Kidney (tissue), 13 donors: ENCODE measurements at regions not wholly inside any gene's neighbourhood (a gene's known extent, or its start where the extent isn't known, plus 50 kb on each side); places are given as distances from the start of the nearest gene placed in this dataset.

Source experiments
- DNase-seq, 5 donors: peaks; one replicate each; pipeline ENCODE4 v3.0.0-alpha.2; 2013 to 2020
- FAIRE-seq: peaks from 2 replicates; lab custom pipeline; 2012; peaks lifted over from hg19 to GRCh38; lab: Jason Lieb, UNC
- H3K27ac ChIP-seq, 2 donors: one replicate each; pipeline ENCODE4 v1.7.0; 2013; ENCODE audit warnings: low read depth in 2 of 2, low read length in 2 of 2, inconsistent platforms in 1 of 2
- H3K27me3 ChIP-seq: one replicate; pipeline ENCODE4 v1.7.1; 2013; ENCODE audit warnings: low read length, inconsistent platforms; ENCODE audit not compliant: control insufficient read depth, insufficient read depth
- H3K36me3 ChIP-seq, 3 donors: one replicate each; pipeline versions ENCODE4 v1.7.0 to v1.7.1; 2013; ENCODE audit warnings: low read length in 3 of 3, control low read depth in 1 of 3, inconsistent platforms in 1 of 3; ENCODE audit not compliant: insufficient read depth in 3 of 3, control insufficient read depth in 2 of 3
- H3K4me1 ChIP-seq, 3 donors: one replicate each; pipeline versions ENCODE4 v1.7.0 to v1.7.1; 2013; ENCODE audit warnings: low read length in 3 of 3, inconsistent platforms in 1 of 3, low read depth in 1 of 3; ENCODE audit not compliant: control insufficient read depth in 2 of 3, insufficient read depth in 2 of 3
- H3K4me3 ChIP-seq, 3 donors: one replicate each; pipeline versions ENCODE4 v1.7.0 to v1.8.1; 2013; ENCODE audit warnings: low read length in 3 of 3, control low read depth in 1 of 3, inconsistent platforms in 1 of 3
- H3K9ac ChIP-seq, 3 donors: one replicate each; pipeline versions ENCODE4 v1.7.0 to v1.7.1; 2013; ENCODE audit warnings: low read length in 3 of 3, control low read depth in 1 of 3, inconsistent platforms in 1 of 3
- H3K9me3 ChIP-seq, 3 donors: one replicate each; pipeline versions ENCODE4 v1.7.0 to v1.7.1; 2013; ENCODE audit warnings: low read length in 3 of 3, control low read depth in 1 of 3, inconsistent platforms in 1 of 3; ENCODE audit not compliant: control insufficient read depth in 2 of 3, insufficient read depth in 1 of 3
- intact Hi-C: fragments of 100-400 bp; cut with DNase I; formaldehyde crosslinking; loops from one replicate; pipeline ENCODE4 v1.11.1; 2022
- TF ChIP-seq, protein P1 (sequence below): IDR thresholded peaks from 3 replicates; pipeline ENCODE4 v1.5.1; 2012; ENCODE audit warnings: mild to moderate bottlenecking, moderate library complexity, borderline replicate concordance; ENCODE audit not compliant: insufficient read depth; ENCODE audit errors: extremely low read depth
- donor health status: control.
- donor health status: control.
- donor health status: control.
- donor health status: control.
- donor health status: control.
- donor health status: DM: yes; HTN: yes; CAD: no.
- donor health status: Normal renal cell carcinoma (clear cell type).

DNA sequence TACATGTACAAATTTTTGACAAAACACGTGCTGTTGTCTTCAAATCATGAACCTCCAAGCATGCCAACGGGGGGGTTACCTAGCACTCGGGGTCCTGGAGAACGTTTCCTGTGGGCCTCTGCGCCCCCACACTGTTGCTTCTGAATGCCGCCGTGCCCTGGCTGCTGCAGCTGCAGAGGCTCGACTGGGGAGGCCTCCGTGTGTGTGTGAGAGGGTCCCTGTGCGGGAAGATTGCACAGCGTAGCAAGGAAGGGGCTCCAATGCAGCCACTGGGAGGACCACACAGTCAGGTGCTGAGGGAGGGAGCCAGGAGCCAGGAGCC is 1322.2 kb downstream of the TBC1D22A start:
- Histone ChIP-seq H3K36me3 (no peaks in the 10 kb centered on the region), H3K27ac (no peak overlapping the region), H3K27me3 (no peaks in the 10 kb centered on the region), H3K4me3 (no peak overlapping the region), H3K9ac (no peak overlapping the region), H3K9me3 (no peaks in the 10 kb centered on the region), H3K4me1 (peaks cover 0 to 2% (median 0%) of the 10 kb centered on the region in 3 donors)
- intact Hi-C loops: no loop called here
- no peak for FAIRE-seq
- no peak for DNase-seq
- TF ChIP-seq, protein P1, sequence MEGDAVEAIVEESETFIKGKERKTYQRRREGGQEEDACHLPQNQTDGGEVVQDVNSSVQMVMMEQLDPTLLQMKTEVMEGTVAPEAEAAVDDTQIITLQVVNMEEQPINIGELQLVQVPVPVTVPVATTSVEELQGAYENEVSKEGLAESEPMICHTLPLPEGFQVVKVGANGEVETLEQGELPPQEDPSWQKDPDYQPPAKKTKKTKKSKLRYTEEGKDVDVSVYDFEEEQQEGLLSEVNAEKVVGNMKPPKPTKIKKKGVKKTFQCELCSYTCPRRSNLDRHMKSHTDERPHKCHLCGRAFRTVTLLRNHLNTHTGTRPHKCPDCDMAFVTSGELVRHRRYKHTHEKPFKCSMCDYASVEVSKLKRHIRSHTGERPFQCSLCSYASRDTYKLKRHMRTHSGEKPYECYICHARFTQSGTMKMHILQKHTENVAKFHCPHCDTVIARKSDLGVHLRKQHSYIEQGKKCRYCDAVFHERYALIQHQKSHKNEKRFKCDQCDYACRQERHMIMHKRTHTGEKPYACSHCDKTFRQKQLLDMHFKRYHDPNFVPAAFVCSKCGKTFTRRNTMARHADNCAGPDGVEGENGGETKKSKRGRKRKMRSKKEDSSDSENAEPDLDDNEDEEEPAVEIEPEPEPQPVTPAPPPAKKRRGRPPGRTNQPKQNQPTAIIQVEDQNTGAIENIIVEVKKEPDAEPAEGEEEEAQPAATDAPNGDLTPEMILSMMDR: no peak

DNA sequence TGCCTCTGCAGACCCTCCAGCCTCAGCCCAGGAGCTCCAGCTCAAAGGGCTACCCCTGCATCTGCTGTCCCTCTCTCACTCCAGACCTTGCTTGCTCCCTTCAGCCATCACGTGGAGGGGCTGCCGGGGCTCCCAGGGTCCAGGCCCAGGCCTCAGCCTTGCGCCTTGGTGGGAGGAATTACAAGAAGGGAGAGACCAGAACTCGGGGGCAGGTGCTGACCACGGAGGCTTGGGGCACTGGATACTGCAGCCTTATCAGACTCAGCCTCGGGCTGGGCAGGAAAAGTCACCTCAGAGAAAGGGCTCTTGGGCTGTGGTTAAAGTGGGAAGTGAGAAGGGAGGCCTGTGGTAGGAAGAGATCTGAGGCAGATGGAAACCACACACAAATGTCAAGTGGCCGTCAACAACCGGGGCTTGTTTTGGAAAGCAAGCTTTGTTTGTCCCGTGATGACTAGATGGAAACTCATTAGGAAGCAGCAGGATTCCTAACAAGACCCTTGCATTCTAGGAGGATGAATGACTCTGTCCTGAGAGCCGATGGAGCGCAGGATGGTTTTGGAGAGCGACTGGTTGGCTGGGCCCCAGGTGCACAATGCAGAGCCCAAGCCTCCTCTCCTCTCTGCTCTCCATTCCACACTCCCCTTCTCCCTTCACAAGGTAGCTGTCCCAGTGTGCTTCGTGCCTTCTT is 1321.7 kb downstream of the TBC1D22A start:
- no peaks in the 10 kb centered on the region for H3K4me1 ChIP-seq
- no peaks in the 10 kb centered on the region for H3K27me3 ChIP-seq
- no peak overlapping the region for H3K27ac ChIP-seq
- no peaks in the 10 kb centered on the region for H3K36me3 ChIP-seq
- DNase-seq: no peak
- no peak overlapping the region for H3K9ac ChIP-seq
- FAIRE-seq: no peak
- TF ChIP-seq, protein P1: no peak
- H3K9me3 ChIP-seq: no peaks in the 10 kb centered on the region
- intact Hi-C loops: no loop called here
- no peak overlapping the region for H3K4me3 ChIP-seq

DNA sequence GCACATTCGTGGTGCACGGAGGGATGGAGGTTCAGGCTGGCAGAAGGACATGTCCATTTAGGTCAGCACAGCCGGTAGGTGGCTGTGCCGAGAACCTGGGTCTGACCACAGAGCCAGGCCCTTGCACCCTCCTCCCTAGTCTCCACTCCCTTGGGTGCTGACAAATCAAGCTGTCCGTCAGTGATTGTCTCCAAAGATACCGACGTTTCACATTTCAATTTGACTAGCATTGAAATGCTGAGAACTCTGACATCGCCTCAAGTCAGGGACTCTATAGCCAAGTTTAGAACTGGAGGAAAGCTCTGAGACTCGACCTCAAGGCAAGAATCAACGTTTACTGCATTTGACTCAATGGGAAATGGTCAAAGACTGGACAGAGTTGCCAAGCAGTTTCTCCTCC is 1321.1 kb downstream of the TBC1D22A start:
- FAIRE-seq (no peak), DNase-seq (no peak)
- Histone ChIP-seq H3K36me3 (no peaks in the 10 kb centered on the region), H3K4me1 (no peaks in the 10 kb centered on the region), H3K9ac (no peak overlapping the region), H3K27me3 (no peaks in the 10 kb centered on the region), H3K27ac (no peak overlapping the region), H3K9me3 (no peaks in the 10 kb centered on the region), H3K4me3 (no peak overlapping the region)
- intact Hi-C loops: no loop called here
- TF ChIP-seq, protein P1: no peak

DNA sequence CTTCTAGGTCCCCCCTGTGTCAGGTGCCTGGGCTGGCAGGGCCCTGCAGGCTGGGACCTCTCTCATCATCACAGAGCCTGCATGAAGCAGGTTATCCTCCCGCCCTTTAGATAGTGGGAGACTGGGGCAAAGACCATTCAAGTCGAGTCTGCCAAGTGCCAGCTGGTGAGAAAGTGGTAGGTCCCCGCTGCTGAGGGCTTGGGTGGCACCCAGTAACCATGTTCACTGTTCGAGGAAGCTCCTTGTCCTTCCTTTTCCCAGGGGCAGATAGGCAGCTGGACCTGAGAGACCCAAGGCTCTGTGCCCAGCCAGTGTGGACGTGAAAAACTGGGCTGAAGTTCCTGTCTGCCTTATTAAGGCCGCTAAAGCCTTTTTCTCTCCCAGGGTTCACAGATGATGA is 1319.8 kb downstream of the TBC1D22A start:
- H3K9ac ChIP-seq: no peak overlapping the region
- H3K27me3 ChIP-seq: no peaks in the 10 kb centered on the region
- no peaks in the 10 kb centered on the region for H3K36me3 ChIP-seq
- intact Hi-C loops: no loop called here
- H3K27ac ChIP-seq: no peak overlapping the region
- TF ChIP-seq, protein P1: no peak
- no peak for DNase-seq
- no peaks in the 10 kb centered on the region for H3K9me3 ChIP-seq
- no peak overlapping the region for H3K4me3 ChIP-seq
- no peaks in the 10 kb centered on the region for H3K4me1 ChIP-seq
- FAIRE-seq: no peak
